H1 (cell line): ENCODE measurements at regions not wholly inside any gene's neighbourhood (a gene's known extent, or its start where the extent isn't known, plus 50 kb on each side); places are given as distances from the start of the nearest gene placed in this dataset.
"Not testable (repeated sequence)": the region's sequence is repeated elsewhere in the genome, so short reads cannot be mapped to it uniquely, and the experiment has no call there.

ENCODE experiments used
- CTCF ChIA-PET: fragments of 300-600 bp; sonication (Branson Sonifier 250); formaldehyde crosslinking; loops from one replicate; lab custom pipeline; 2021; ENCODE audit not compliant: partially characterized antibody; lab: Charles Lee
- POLR2A ChIA-PET: fragments of 300-600 bp; sonication (Branson Sonifier 250); formaldehyde crosslinking; loops from one replicate; lab custom pipeline; 2021; ENCODE audit warnings: inconsistent platforms; ENCODE audit not compliant: partially characterized antibody; lab: Charles Lee
- DNase-seq, 2 experiments: peaks; one replicate each; pipeline versions ENCODE4 v3.0.0 to v3.0.0-alpha.2; 2010 to 2022; ENCODE audit warnings: low spot score in 2 of 2, low read depth in 1 of 2, mixed read lengths in 1 of 2
- FAIRE-seq: peaks from 2 replicates; lab custom pipeline; 2011; peaks lifted over from hg19 to GRCh38; lab: Jason Lieb, UNC
- H2AFZ ChIP-seq: 2 replicates; pipeline ENCODE4 v1.8.1; 2012; ENCODE audit warnings: low read length, inconsistent platforms
- H2AK5ac ChIP-seq: 2 replicates; pipeline ENCODE4 v1.6.1; 2013; ENCODE audit warnings: low read depth, low read length
- H2BK120ac ChIP-seq: replicated peaks from 2 replicates; pipeline ENCODE3; 2013; ENCODE audit warnings: low read depth, low read length, inconsistent platforms
- H2BK12ac ChIP-seq: 2 replicates; pipeline ENCODE4 v1.6.1; 2013; ENCODE audit warnings: low read depth, low read length
- H2BK15ac ChIP-seq: 2 replicates; pipeline ENCODE4 v1.6.1; 2013; ENCODE audit warnings: low read length
- H2BK20ac ChIP-seq: 2 replicates; pipeline ENCODE4 v1.6.1; 2013; ENCODE audit warnings: low read length
- H2BK5ac ChIP-seq: 2 replicates; pipeline ENCODE4 v1.6.1; 2013; ENCODE audit warnings: low read depth, low read length
- H3K14ac ChIP-seq: 2 replicates; pipeline ENCODE4 v1.6.1; 2013; ENCODE audit warnings: inconsistent platforms; ENCODE audit not compliant: insufficient read length
- H3K18ac ChIP-seq: 2 replicates; pipeline ENCODE4 v1.6.1; 2013; ENCODE audit warnings: low read length; ENCODE audit errors: extremely low read depth
- H3K23ac ChIP-seq: 2 replicates; pipeline ENCODE4 v1.6.1; 2013; ENCODE audit warnings: inconsistent platforms; ENCODE audit not compliant: insufficient read length
- H3K23me2 ChIP-seq: 2 replicates; pipeline ENCODE4 v1.6.1; 2013; ENCODE audit warnings: low read depth, low read length
- H3K27ac ChIP-seq: 2 replicates; pipeline ENCODE4 v1.6.1; 2011; ENCODE audit warnings: low read depth, low read length, inconsistent platforms
- H3K27me3 ChIP-seq, 4 experiments: replicated peaks in 1 of 4; 1 replicate in 1 of 4; 2 replicates in 3 of 4; pipeline versions ENCODE4 v1.6.1 to v1.8.1; 2011 to 2013; ENCODE audit warnings: low read length in 3 of 4, mild to moderate bottlenecking in 3 of 4, inconsistent platforms in 2 of 4, mixed read lengths in 2 of 4, moderate library complexity in 1 of 4; ENCODE audit not compliant: control insufficient read depth in 3 of 4, insufficient read depth in 3 of 4; ENCODE audit errors: extremely low read depth in 1 of 4
- H3K36me3 ChIP-seq, 4 experiments: 2 replicates each; pipeline versions ENCODE4 v1.6.1 to v1.8.1; 2011 to 2013; ENCODE audit warnings: mild to moderate bottlenecking in 4 of 4, low read length in 3 of 4, moderate library complexity in 2 of 4, control low read depth in 1 of 4, inconsistent platforms in 1 of 4; ENCODE audit not compliant: insufficient read depth in 4 of 4, control insufficient read depth in 2 of 4
- H3K4ac ChIP-seq: replicated peaks from 2 replicates; pipeline ENCODE3; 2013; ENCODE audit warnings: low read length, low read depth, mixed read lengths, inconsistent platforms; ENCODE audit not compliant: insufficient read length
- H3K4me1 ChIP-seq, 4 experiments: replicated peaks in 1 of 4; 1 replicate in 1 of 4; 2 replicates in 3 of 4; pipeline versions ENCODE4 v1.6.1 to v1.8.1; 2011 to 2013; ENCODE audit warnings: low read length in 3 of 4, inconsistent platforms in 2 of 4, mixed read lengths in 1 of 4; ENCODE audit not compliant: insufficient read depth in 4 of 4, control insufficient read depth in 3 of 4
- H3K4me2 ChIP-seq, 2 experiments: 2 replicates each; pipeline versions ENCODE4 v1.6.1 to v1.8.1; 2011 to 2013; ENCODE audit warnings: low read depth in 2 of 2, low read length in 2 of 2, control low read depth in 1 of 2, inconsistent platforms in 1 of 2, mild to moderate bottlenecking in 1 of 2; ENCODE audit not compliant: insufficient read depth in 1 of 2
- H3K4me3 ChIP-seq, 4 experiments: fragments of 200-600, 300-600 bp in 1 of 4; sonication (generic), shearing (Covaris generic), sonication (Bioruptor Twin) in 1 of 4; 2 replicates each; pipeline versions ENCODE4 v1.5.1 to v1.8.1; 2011 to 2016; ENCODE audit warnings: low read length in 4 of 4, low read depth in 3 of 4, control low read depth in 2 of 4, inconsistent platforms in 2 of 4, mild to moderate bottlenecking in 2 of 4, mixed read lengths in 1 of 4, moderate library complexity in 1 of 4; ENCODE audit not compliant: insufficient read depth in 2 of 4; ENCODE audit errors: extremely low read depth in 1 of 4
- H3K56ac ChIP-seq: replicated peaks from 2 replicates; pipeline ENCODE3; 2013; ENCODE audit warnings: low read depth, mild to moderate bottlenecking, mixed read lengths, low read length, inconsistent platforms; ENCODE audit not compliant: insufficient read length
- H3K79me1 ChIP-seq: 2 replicates; pipeline ENCODE4 v1.6.1; 2013; ENCODE audit warnings: low read depth, low read length, control low read depth
- H3K79me2 ChIP-seq, 2 experiments: 2 replicates each; pipeline versions ENCODE4 v1.6.1 to v1.8.1; 2012 to 2013; ENCODE audit warnings: low read length in 2 of 2, mild to moderate bottlenecking in 2 of 2, inconsistent platforms in 1 of 2; ENCODE audit not compliant: insufficient read depth in 2 of 2, control insufficient read depth in 1 of 2
- H3K9ac ChIP-seq, 4 experiments: replicated peaks in 1 of 4; 1 replicate in 1 of 4; 2 replicates in 3 of 4; pipeline versions ENCODE4 v1.6.1 to v1.8.1; 2011 to 2013; ENCODE audit warnings: low read depth in 3 of 4, low read length in 3 of 4, control low read depth in 2 of 4, mild to moderate bottlenecking in 2 of 4, moderate library complexity in 2 of 4, inconsistent platforms in 1 of 4; ENCODE audit errors: extremely low read depth in 1 of 4
- H3K9me3 ChIP-seq, 2 experiments: 2 replicates each; pipeline versions ENCODE4 v1.6.1 to v1.8.1; 2012 to 2013; ENCODE audit warnings: mild to moderate bottlenecking in 2 of 2, moderate library complexity in 2 of 2, control low read depth in 1 of 2, inconsistent platforms in 1 of 2, low read depth in 1 of 2, low read length in 1 of 2, mixed read lengths in 1 of 2; ENCODE audit not compliant: insufficient read depth in 2 of 2
- H4K20me1 ChIP-seq, 2 experiments: replicated peaks in 1 of 2; 2 replicates each; pipeline versions ENCODE3 to v1.8.1; 2011 to 2013; ENCODE audit warnings: inconsistent platforms in 2 of 2, low read length in 2 of 2, mild to moderate bottlenecking in 1 of 2; ENCODE audit not compliant: insufficient read depth in 2 of 2, control insufficient read depth in 1 of 2
- H4K5ac ChIP-seq: 2 replicates; pipeline ENCODE4 v1.6.1; 2013; ENCODE audit warnings: low read length, low read depth, mixed read lengths, inconsistent platforms; ENCODE audit not compliant: insufficient read length
- H4K8ac ChIP-seq: 2 replicates; pipeline ENCODE4 v1.8.0; 2013; ENCODE audit warnings: mild to moderate bottlenecking, moderate library complexity, low read length, inconsistent platforms; ENCODE audit not compliant: insufficient read depth; ENCODE audit errors: extremely low read depth
- H4K91ac ChIP-seq: replicated peaks from 2 replicates; pipeline ENCODE3; 2013; ENCODE audit warnings: low read length, mixed read lengths, inconsistent platforms; ENCODE audit not compliant: insufficient read length
- WGBS, 2 experiments: shearing (Covaris generic) in 1 of 2; methylation state at CpG; one replicate each; pipeline versions ENCODE4 v1.1.6 to v1.1.7; 2013 to 2015; ENCODE audit warnings: low lambda C conversion rate in 2 of 2, mixed read lengths in 2 of 2, inconsistent platforms in 1 of 2, low coverage in 1 of 2, missing lambda C conversion rate in 1 of 2; ENCODE audit not compliant: insufficient replicate concordance in 2 of 2, insufficient coverage in 1 of 2, insufficient read length in 1 of 2; ENCODE audit errors: extremely low coverage in 1 of 2, missing lambda C conversion rate in 1 of 2; 5-methylcytosine and 5-hydroxymethylcytosine counted together

GRCh38 chrX:81987217-81987616 is 785.3 kb downstream of the SH3BGRL start:
- H3K27me3 ChIP-seq, H3K9me3 ChIP-seq, H3K36me3 ChIP-seq, H2BK120ac ChIP-seq, H3K4ac ChIP-seq, H3K14ac ChIP-seq, H2AFZ ChIP-seq, H3K4me2 ChIP-seq, H3K9ac ChIP-seq, H3K4me3 ChIP-seq, H3K79me1 ChIP-seq, H3K4me1 ChIP-seq, POLR2A ChIA-PET, H3K56ac ChIP-seq, H3K27ac ChIP-seq, H2BK15ac ChIP-seq, H2BK5ac ChIP-seq, H4K5ac ChIP-seq, H2BK12ac ChIP-seq, H4K91ac ChIP-seq, H3K18ac ChIP-seq, H4K20me1 ChIP-seq, FAIRE-seq, H4K8ac ChIP-seq, H2BK20ac ChIP-seq, H3K23ac ChIP-seq, CTCF ChIA-PET, H2AK5ac ChIP-seq, DNase-seq, H3K23me2 ChIP-seq, H3K79me2 ChIP-seq: not testable (repeated sequence)
- WGBS, 2 experiments, result 100% methylated on average over 1 of the region's 2 CpGs; no CpG with 5 or more reads in 1 of the 2 experiments
